ENCODE measurements at regions not wholly inside any gene's neighbourhood (a gene's known extent, or its start where the extent isn't known, plus 50 kb on each side); places are given as distances from the start of the nearest gene placed in this dataset.

DNA sequence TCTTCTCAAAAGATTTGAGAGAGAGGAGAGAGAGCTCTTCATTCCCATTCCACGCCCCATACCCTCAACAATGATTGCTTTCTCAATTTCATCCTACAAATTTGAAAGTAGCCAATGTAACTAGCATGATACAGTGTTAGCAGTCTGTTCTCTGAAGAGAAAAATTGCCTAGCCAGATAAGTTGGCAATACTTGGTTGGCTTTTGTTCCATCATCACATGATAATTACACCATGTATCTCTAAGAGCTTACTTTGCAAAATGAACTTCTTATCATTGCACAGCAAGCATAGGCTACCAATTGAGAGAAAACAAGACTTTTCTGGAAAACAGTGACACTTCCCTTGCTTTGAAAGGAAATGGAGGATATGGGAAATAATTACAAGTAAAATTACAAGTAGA, 68.9 kb downstream of the FSCB start:
- TF ChIP-seq, protein P1, sequence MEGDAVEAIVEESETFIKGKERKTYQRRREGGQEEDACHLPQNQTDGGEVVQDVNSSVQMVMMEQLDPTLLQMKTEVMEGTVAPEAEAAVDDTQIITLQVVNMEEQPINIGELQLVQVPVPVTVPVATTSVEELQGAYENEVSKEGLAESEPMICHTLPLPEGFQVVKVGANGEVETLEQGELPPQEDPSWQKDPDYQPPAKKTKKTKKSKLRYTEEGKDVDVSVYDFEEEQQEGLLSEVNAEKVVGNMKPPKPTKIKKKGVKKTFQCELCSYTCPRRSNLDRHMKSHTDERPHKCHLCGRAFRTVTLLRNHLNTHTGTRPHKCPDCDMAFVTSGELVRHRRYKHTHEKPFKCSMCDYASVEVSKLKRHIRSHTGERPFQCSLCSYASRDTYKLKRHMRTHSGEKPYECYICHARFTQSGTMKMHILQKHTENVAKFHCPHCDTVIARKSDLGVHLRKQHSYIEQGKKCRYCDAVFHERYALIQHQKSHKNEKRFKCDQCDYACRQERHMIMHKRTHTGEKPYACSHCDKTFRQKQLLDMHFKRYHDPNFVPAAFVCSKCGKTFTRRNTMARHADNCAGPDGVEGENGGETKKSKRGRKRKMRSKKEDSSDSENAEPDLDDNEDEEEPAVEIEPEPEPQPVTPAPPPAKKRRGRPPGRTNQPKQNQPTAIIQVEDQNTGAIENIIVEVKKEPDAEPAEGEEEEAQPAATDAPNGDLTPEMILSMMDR (IDR thresholded peaks at IDR 0.05; ENCODE audit: low read depth, low read length), result no peak
- H3K4me3 ChIP-seq (ENCODE audit: low read depth, low read length), result no peak overlapping the region

DNA sequence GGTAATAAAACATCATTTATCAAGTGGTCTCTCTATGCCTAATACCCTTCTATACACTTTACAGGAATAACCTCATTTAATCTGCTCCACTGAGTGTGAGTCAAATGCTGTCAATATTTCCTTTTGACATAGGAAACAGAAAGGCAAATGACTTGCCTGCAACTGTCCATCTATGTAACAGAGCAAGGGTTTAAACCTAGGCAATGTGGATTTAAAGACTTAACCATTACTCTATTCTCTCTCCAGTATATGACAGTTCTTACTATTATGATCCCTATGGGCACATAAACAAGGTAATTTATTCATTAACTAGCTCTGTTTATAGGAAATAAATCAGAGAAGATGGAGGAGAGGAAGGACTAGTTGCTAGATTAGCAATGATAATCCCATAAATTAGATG, 70.6 kb downstream of the FSCB start:
- no peak overlapping the region for H3K4me3 ChIP-seq (ENCODE audit: low read depth, low read length)

DNA sequence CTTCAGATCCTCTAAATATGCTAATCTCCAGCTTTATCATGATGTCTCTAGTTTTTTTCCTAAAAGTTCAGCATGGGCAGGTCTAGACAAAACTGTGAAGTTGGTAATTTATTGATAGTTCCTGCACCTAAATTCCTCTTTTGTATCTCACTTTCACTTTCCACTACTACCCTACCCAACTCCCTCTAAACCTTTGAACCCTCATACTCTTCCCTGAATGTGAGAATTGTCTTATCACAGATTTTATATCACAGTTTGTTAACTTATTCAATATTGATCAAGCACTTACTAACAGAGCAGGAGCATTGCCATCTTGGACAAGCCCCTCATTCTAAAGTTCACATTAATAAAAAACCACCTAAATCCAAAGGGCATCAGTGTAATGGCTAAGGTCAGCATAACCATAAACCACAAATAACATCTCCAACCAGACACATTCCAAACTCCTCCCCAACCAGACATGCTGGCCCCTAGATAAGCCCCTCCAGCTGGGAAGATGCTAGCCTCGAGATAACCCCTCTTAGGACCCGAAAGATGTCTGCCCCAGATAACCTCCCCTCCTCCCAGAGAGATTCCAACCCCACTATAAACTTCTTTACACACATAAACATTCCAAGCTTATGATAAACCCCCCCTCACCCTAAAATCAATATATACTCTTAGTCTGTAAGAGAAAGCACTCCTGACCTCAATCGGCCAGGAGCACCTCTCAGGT, 78.7 kb downstream of the FSCB start:
- H3K4me3 ChIP-seq (ENCODE audit: low read depth, low read length), result no peak overlapping the region
- TF ChIP-seq, protein P1 (IDR thresholded peaks at IDR 0.05; ENCODE audit: low read depth, low read length), result no peak

More for the DNA sequence above, 70.6 kb downstream of the FSCB start:
- TF ChIP-seq, protein P1 (IDR thresholded peaks at IDR 0.05; ENCODE audit: low read depth, low read length), result no peak

DNA sequence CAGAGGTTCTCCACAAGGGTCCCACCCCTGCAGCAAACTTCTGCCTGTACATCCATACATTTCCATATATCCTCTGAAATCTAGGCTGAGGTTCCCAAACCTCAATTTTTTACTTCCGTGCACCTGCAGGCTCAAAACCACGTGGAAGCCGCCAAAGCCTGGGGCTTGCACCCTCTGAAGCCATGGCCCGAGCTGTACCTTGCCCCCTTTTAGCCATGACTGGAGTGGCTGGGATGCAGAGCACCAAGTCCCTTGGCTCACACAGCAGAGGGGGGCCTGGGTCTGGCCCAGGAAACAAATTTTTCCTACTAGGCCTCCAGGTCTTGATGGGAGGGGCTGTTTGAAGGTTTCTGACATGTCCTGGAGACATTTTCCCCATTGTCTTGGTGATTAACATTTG, 84.4 kb downstream of the FSCB start:
- no peak overlapping the region for H3K4me3 ChIP-seq (ENCODE audit: low read depth, low read length)
- TF ChIP-seq, protein P1 (IDR thresholded peaks at IDR 0.05; ENCODE audit: low read depth, low read length), result no peak

DNA sequence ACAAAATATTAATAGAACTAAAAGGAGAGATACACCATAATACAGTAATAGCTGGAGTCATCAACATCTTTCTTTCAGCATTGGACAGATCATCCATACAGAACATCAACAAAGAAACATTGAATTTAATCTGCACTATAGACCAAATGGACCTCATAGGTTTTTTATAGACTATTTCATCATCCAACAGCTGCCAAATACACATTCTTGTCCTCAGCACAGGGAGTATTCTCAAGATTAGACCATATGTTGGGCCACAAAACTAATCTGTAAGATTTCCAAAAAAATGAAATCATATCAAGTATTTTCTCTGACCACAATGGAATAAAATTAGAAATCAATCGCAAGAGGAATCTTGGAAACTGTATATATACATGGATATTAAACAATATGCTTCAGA, 86.9 kb downstream of the FSCB start:
- TF ChIP-seq, protein P1 (IDR thresholded peaks at IDR 0.05; ENCODE audit: low read depth, low read length), result no peak
- H3K4me3 ChIP-seq (ENCODE audit: low read depth, low read length), result no peak overlapping the region

DNA sequence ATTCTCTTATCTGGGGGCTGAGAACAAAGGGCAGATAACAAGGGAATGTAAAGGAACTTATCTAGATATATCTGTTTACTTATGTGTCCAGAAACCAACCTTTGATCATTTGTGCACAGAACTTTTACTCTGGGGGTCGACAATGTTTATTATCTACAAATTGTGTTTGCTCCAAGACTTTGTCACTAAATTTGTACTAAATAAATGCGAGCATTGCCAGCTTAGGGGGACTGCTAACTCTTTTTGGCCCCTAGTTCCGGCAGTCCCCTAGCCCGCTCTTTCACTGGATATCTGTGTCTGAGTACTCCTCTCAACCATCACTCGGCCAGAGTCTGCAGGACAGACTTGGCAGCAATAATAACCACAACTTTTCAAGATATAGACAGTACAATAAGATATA, 88.2 kb downstream of the FSCB start:
- no peak overlapping the region for H3K4me3 ChIP-seq (ENCODE audit: low read depth, low read length)
- TF ChIP-seq, protein P1 (IDR thresholded peaks at IDR 0.05; ENCODE audit: low read depth, low read length), result no peak

DNA sequence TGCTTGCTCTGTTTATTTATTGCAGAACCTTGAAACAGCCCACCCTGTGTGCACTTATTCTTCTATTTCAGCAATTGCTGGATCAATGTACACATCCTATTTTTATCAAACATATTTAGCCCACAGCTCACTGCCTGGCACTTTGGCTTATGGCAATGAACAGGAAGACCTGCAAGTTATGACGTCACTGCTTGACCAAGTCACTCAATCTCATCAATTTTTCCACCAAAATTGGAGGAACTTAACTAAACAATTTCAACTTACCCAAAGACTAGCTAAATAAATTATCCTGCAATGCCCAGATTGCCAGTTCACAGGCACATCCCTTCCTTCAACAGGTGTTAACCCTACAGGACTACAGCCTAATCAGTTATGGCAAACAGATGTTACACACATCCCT, 89.3 kb downstream of the FSCB start:
- TF ChIP-seq, protein P1 (IDR thresholded peaks at IDR 0.05; ENCODE audit: low read depth, low read length), result no peak
- H3K4me3 ChIP-seq (ENCODE audit: low read depth, low read length), result no peak overlapping the region

Measured in WI38 (cell line).